ENCODE measurements at regions not wholly inside any gene's neighbourhood (a gene's known extent, or its start where the extent isn't known, plus 50 kb on each side); places are given as distances from the start of the nearest gene placed in this dataset.
"Not testable (repeated sequence)": the region's sequence is repeated elsewhere in the genome, so short reads cannot be mapped to it uniquely, and the experiment has no call there.

DNA sequence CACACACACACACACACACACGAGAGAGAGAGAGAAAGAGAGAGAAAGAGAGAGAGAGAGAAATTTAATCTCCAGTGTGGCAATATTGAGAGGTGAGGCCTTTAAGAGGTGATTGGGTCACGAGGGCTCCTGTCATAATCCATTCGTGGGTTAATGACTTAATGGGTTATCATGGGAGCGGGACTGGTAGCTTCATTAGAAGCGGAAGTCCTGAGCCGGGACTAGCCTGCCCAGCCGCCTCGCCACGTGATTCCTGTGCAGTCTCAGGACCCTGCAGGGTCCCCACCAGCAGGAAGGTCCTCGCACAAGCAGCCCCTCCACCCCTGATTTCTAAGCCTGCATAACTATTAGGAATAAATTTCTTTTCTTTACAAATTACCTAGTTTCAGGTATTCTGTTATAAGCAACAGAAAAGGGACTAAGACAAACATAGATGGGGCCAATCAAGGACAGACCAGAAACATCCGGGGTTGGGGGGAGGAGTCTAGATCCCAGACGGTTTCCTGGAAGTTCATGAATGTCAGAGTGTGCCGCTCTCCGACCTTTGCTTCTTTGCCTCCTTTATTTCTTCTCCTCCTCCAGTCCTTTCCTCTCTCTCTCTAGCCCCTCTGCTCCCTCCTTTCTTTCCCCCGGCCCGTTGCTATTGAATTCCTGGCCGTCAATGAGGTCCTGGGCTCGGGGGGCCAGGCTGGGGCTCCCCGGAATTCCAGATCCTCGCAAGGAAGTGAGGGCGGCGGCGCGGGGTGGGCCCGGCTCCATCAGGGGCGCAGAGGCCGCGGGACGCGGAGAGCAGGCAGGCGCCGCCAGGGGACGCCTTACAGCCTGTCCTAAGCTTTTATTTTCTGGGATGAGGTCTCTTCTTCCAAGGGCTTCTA is 146.8 kb downstream of the CYP26A1 start:
- no peak for DNase-seq

DNA sequence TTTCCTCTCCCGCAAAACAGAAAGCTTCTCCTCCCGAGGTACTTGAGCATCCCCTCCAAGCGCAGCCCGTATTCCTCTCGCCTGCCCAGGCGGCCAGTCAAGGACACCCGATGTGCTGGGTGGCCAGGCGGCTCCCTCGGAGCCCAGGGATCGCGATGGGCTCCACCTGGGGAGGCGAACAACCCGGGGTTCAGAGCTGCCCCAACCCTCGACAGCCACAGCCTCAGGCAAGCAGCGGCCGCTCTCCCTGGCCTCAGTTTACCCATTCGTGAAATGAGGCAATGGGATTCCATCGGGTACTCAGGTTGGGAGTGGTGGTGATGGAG is 147.4 kb downstream of the CYP26A1 start:
- DNase-seq, result no peak

DNA sequence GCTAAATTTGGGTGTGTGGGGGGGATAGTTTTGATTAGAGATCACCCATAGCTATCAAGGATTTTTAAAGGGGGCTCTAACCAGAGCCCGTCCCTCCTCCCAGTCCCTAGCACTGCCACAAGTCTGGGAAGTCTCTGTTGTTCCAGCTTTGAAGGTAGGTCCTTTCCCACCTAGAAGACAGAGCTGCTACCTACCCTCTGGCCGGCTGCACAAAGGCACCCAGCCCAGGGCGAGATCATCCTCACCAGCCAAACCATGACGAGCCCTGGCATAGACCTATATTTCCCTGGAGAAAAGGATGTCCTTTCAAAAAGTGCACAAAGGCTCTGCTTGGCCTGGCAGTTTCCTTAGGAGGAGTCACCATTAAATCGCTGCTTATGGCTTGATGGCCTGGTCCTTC is 147.8 kb downstream of the CYP26A1 start:
- no peak for DNase-seq

DNA sequence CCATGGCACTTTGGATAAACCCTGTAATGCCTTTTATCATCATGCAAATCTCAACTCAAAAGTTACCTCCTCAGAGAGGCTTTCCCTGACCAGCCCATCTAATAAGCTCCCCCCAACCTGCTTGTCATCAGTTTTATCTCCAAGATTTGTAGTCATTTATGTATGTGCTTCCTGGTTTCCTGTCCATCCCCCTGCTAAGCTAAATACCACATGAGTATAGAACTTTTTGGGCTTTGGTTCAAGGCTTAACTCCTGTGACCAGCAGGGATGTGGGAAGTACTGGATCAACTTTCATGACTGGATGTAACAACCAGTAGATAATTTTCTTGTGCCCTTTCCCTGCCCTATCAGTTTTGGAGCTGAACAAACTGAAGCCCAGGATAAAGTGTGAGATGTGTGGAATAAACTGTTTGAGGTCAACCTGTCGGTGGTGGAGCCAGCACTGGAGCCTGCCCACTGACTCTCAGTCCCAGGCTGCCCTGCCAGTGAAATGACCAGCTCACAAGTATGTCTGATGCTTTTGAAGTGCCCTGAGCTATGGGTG is 148.6 kb downstream of the CYP26A1 start:
- DNase-seq, result no peak

DNA sequence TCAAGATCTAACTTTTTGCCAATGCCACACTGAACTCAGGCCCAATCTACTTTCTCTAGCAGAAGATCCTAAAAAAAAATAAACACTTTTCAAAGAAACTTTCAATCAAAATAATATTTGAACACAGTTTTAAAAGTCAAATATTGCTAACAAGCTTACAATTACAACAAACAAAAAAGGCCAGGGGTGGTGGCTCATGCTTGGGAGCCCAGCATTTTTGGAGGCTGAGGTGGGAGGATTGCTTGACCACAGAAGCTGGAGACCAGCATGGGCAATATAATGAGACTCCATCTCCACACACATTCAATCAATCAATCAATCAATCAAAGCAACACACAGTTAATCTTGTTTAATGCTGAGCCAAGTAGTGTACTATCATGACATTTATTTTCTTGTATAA is 149.2 kb downstream of the CYP26A1 start:
- no peak for DNase-seq

DNA sequence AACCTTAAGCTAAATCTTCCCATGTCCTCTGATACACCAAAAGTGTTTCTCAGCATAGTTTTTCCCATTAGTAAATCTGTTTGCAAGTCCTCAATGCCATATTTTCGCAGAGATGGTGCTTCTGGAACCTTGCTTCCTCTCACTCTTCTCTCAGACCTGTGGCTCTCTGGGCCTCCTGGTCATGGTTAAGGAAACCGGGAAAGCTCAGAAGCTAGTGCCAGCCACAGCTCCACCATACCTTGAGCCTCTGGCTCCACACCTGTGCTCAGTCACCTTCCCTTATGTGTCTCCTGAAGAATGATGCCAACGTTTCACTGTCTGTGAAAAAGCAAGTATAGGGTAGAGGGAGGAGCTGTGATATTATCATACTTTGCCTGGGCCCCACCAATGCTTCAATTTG is 149.6 kb downstream of the CYP26A1 start:
- DNase-seq, result no peak

DNA sequence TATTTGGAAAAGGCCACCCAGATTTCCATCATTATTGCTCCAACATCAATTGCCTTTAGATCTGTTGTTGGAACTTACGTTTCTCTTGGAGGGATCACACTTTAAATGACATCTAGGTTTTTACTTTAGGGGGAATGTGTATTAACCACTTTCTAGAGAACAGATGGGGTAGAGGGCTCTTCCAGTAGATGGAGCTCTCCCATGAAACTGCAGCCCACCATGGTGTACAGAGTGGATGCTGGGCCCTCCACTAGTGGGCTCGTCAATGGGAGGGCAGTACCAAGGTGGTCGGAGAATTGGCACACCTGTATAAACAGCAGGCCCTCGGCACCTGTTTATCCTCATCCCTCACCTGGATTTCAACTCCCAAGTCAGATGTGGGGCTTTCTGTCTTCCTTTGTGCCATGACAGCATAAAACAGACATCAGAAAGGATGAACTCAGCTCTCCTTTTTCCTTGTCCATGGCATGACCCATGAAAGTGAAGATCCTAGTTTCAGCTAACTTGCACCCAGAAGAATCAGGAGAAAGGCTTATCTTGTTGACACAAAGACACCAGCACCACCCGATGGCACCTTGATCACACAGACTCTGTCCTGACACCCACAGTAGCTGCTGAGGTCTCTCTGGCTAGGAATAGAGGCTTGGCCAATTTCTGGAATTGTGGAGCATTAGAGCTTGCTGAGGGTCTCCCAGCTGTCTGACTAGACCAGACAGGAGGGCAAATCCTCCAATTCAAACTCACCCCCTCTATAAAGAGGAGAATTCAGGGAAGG is 150.5 kb downstream of the CYP26A1 start:
- no peak for DNase-seq

DNA sequence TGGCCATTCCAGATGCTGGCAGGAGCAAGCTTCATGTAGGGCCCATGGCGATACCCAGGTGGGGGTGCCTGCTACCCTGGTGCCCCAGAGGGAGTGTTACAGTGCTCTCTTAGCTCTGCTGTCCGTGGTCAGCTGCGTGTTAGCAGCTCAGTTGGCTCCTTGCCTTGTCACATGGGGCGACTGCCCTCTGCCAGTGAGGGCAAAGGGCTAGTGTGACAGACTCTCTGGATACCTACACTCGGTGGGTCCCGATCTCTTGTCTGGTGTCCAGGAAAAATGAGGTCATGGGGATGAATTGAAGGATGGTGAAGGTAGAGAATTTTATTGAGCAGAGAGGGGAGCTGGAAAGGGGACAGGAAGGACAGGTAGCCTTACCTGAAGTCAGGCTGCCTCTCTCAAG is 152.2 kb downstream of the CYP26A1 start:
- no peak for DNase-seq

DNA sequence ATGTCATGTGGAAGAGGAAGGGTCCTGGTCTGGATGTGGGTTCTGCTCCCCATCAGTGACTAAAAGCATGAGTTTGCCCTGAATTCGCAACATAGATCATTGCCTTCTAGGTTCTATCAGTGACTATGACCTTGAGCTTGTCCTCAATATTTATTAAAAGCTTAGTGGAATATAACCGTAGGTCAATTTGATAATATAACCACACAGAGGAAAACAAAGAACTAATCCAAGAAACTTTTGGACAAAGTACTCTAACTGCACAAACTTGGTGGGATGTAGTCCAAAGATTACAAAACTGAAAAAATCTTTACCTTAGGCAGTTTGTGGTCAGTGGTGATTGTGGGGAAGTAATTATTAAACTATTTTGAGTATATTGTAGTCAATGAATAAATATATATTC is 152.9 kb downstream of the CYP26A1 start:
- no peak for DNase-seq

DNA sequence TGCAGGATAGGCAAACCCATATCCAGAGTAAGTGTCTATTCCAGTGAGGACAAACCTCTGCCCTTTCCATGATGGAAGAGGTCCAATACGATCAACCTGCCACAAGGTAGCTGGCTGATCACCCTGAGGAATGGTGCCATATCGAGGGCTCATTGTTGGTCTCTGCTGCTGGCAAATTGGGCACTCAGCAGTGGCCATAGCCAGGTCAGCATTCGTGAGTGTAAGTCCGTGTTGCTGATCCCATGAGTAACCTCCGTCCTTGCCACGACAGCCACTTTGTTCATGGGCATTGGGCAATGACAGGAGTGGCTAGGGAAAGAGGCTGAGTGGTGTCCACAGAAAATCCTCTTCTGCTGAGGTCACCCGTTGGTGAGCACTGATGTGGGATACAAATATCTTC is 156.9 kb downstream of the CYP26A1 start:
- not testable (repeated sequence) for DNase-seq

DNA sequence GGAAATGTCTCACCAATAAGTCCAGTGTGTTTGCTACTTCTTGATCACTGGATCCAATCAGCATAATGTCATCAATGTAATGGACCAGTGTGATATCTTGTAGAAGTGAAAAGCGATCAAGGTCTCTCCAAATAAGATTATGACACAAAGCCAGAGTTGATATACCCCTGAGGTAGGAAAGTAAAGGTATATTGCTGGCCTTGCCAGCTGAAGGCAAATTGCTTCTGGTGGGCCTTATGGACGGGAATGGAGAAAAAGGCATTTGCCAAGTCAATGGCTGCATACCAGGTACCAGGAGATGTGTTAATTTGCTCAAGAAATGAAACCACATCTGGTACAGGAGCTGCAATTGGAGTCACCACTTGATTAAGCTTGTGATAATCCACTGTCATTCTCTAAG is 158.5 kb downstream of the CYP26A1 start:
- not testable (repeated sequence) for DNase-seq

DNA sequence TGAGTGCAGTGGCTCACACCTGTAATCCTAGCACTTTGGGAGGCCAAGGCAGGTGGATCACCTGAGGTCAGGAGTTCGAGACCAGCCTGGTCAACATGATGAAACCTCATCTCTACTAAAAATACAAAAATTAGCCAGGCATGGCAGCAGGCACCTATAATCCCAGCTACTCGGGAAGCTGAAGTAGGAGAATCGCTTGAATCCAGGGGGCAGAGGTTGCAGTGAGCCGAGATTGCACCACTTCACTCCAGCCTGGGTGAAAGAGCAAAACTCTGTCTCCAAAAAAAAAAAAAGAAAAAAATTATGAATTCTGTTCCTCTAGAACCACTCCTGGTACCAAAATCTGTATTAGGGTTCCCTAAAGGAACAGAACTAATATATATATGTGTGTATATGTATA is 161.2 kb downstream of the CYP26A1 start:
- not testable (repeated sequence) for DNase-seq

DNA sequence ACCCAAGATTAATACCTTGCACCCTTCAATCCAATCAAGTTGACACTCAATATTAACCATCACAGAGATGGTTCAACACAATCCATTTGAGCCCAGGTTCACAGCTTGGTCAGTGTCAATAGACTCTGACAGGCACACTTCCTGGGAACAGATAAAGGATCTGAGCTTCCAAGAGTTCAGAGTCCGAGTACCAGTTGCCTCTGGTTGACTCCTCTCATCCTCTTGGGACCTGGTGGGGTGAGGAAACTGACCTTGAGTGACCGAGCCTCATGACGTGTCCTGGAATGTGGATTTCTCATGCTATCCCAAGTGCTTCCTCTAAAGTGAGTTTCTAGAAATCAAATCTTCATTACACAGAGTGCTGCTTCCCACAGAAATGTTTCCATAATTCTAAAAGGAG is 162.0 kb downstream of the CYP26A1 start:
- no peak for DNase-seq

DNA sequence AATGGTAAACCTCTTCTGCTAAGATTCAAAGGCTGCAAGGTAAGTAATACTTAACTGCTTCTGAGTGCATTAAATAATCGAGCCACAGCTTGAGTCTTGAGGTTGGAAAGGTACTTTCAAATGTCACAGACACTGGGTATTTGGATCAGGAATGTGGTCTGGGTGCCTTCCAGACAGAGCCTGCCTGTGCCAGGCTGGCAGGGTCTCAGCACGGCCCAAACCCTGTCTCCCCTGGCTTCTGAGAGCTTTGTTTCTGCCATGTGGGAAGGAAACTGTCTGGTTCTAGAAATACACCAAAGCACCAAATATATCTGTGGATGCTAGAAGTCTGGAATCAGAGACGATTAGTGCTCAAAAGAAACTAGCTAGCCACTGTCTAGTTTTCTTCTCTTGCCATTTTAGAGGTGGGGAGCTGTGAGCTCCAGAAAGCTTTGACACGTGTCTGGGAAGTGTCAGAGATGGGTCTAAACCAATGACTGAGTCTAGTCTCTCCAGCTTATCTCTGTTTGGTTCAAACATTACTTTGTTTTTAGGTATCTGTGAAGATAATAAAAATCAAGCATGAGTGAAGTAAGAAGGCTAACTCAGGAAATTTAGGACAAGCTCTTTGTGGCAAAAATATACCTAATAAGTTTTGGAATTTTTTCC is 162.8 kb downstream of the CYP26A1 start:
- DNase-seq, result peak in 1 of 58 donors; percentile 13

DNA sequence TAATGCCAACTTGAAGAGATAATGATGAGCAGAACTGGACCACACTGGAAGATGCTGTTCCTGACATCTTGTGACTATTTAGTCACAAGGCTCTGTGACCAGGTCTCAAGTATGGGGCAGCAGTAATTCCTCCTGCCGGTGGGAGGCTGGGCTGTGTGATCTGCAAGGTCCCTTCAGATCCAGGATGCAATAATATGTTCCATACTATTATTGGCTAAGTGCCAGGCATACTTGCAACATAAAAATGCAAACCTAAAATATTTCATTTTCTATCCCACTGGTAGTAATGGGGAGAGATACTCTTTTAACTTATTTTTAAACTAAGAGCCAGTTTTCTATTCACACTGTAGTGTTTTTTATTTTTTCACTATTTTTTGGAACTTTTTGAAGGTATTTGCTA is 171.5 kb downstream of the CYP26A1 start:
- no peak for DNase-seq

DNA sequence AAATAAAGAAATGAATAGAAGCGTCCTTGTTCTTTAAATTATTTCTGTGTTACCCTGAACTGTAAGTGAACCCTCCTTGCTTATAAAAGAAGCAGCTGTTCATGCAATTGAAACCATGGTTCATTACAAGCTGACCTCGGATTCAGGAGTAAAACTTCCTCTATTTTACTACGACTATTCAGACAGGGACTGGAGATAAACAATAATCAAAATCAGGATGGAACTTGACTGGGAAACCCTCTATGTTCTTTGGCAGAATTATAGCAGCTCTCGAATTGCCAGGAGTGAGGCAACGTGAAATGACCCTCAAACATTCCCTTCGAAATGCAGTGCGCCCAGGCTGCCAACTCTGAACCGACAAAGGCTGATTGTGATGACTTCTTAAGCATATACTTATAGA is 172.1 kb downstream of the CYP26A1 start:
- DNase-seq, result no peak

DNA sequence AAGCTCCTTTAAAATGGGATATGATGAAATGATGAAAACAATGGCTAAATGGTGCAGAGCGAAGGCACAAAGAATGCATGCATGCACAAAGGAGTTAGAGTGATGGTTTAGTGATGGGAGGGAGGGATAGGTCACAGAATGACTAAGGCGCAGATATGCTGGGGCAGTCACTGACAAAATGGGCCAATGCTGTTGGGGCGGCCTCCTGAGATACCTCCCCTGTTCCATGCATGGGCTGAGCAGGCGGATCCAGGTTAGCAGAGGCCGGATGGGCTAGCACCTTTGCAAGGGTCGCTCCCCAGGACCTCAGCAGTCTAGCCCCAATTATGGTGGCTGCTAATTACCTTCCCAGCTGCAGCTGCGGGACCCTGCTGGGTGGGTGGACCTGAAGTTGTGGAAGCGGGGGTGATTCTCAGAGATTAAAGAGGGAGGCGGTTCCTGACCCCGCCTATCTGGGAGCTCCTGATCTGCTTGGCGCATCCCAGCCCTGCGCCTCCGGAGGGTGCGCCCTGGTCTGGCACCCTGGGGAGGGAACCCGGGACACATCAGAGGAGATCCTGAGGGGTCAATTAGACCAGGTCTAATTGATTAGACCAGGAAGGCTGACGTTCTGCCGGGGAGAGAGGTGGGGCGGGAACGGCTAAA is 175.0 kb downstream of the CYP26A1 start:
- no peak for DNase-seq

DNA sequence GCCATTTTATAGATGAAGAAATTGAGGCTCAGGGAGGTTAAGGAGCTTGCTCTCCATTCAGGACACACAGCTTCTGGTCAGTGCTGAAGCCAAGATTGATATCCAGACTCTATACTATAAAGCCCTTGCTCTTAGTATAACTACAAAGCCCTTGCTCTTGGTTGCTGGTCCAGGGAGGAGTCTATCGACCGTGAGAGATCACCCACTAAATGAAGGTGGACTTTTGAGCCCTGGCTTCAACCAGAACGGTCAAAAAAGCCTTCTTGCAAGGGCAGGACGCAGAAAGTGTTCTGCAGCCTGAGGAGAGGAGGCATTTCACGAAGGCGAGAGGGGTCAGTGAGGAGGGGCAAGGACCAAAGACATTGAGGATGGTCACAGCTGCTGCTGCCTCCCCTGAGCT is 176.3 kb downstream of the CYP26A1 start:
- no peak for DNase-seq

DNA sequence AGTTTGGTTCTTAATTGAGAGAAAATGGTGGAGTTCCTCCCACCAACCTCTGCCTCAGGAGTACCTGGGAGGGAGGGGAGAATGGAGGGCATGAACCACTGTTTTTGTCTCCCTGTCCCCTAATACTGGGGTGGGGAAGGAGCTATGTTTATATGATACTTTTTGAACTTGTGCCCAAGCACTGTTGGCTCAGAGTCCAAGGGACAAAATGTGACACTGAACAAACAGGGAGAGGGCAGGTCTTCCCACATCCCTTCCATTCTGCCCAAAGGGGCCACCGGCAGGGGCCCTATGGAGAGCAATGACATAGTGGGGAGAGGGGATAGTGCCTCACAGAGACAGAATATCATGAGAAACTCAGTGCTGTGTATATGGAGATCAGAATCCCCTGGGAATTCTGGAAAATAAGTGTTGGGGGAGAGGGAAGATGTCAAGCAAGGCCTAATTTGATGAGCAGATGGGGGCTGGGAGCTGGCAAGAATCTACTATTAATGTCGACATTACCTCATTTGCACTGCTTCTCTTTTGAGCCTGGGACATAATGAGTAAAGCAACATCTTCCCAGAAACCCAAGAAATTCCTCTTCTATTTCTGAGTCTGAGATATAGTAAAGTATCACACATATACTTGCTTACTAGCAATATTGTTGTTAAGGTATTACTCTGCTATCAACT is 180.6 kb downstream of the CYP26A1 start:
- DNase-seq, result no peak

DNA sequence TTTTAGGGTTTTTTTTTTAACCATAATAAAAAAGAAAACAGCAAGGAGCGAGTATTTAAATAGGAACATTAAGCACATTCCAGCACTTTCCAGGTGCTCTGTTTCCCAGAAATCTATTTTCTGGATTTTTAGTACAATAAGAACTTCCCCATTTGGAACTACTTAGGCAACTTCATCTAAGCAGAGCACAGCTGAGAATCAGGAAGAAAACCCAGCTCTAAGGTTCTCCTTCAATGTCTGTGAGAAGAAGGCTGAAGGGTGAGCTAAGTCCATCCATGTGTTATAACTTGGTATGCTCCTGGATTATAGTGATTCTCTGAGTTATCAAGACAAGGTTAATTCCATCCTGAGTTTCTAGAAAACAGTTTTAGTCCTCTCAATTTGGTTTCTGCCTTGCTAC is 181.9 kb downstream of the CYP26A1 start:
- no peak for DNase-seq
